ENCODE measurements at regions not wholly inside any gene's neighbourhood (a gene's known extent, or its start where the extent isn't known, plus 50 kb on each side); places are given as distances from the start of the nearest gene placed in this dataset.

DNA sequence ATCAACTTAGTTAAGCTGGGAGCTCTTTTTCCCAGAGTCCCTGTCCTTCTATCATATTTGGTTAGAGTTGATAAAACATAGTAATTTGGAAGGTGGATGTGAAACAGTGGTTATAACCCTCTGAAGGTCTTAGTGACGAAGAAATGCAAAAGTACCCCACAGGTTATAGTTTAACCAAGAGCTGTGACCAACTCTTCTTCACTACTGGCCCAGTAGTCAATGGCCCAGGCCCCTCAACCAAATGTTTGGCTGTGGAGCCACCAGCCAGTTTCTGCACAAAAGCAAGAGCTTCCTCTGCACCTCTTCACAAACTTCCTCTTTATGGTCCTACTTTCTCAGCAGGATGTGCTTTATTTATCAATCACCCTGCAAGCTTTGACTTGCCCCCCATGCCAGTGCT, 132.6 kb downstream of the BMP4 start:
- in situ Hi-C loops (cut with MboI), result no loop called here
- Histone ChIP-seq H3K4me3 (no peak overlapping the region), H2AFZ (ENCODE audit: low read depth, low read length) (no peak overlapping the region), H3K4me2 (ENCODE audit: insufficient read depth, low read length) (no peak overlapping the region), H3K79me2 (ENCODE audit: control insufficient read depth, insufficient read depth, low read length) (no peaks in the 10 kb centered on the region), H3K9ac (ENCODE audit: insufficient read depth in 1 of 2, low read depth in 2 of 2, low read length in 2 of 2) (no peak overlapping the region), H3K9me1 (ENCODE audit: control insufficient read depth, insufficient read depth, low read length) (no peaks in the 10 kb centered on the region), H3K36me3 (ENCODE audit: control insufficient read depth, insufficient read depth, low read length) (no peaks in the 10 kb centered on the region), H3K27me3 (ENCODE audit: control insufficient read depth in 2 of 2, insufficient read depth in 2 of 2, low read length in 2 of 2) (no peaks in the 10 kb centered on the region), H3K9me3 (replicated peaks; ENCODE audit: control insufficient read depth, insufficient read depth, low read depth, low read length) (no peaks in the 10 kb centered on the region), H3K27ac (ENCODE audit: extremely low read depth, low read depth, low read length) (no peak overlapping the region), H4K20me1 (replicated peaks; ENCODE audit: control insufficient read depth, insufficient read depth, low read length) (no peaks in the 10 kb centered on the region), H3K4me1 (replicated peaks in 1 of 2; ENCODE audit: control insufficient read depth in 2 of 2, insufficient read depth in 2 of 2, low read length in 2 of 2) (no peaks in the 10 kb centered on the region)
- intact Hi-C loops (cut with micrococcal nuclease), result no loop called here
- no TSS peak for BruUV-seq (replicated peaks)
- ChIA-PET CTCF (ENCODE audit: low intra/inter-chr PET ratio) (no interaction called here), POLR2A (interaction anchor here (0.6 kb wide), 1 partner anchor 483 kb away, joined by 3 read pairs; no protein-coding TSS in a partner anchor)
- no peak for TF ChIP-seq RUNX1 (IDR thresholded peaks at IDR 0.05; ENCODE audit: low read depth)
- ATAC-seq (no peak), FAIRE-seq (no peak), DNase-seq (ENCODE audit: extremely low read depth in 1 of 4, low spot score in 3 of 4) (no peak)
- WGBS (ENCODE audit: insufficient coverage, low coverage, missing lambda C conversion rate), result 0% methylated on average over 1 of the region's 1 CpG

DNA sequence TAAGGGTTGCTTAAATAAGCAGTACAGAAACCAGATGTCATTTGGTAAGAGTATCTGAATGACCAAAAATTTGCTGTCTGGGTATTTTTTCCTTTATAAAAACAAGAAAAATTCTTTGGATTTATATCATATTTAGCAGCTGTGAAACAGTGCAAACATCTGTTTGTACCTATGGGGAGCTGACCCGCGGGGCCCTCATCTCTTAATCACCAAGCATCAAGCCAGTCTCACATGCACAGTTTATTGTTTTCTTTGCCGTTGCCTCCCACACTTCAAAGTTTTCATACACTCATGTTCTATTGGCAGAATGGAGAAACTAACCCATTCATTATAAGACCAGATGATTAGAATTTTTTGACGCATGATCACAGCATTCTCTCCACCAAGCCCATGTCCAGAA, 142.2 kb downstream of the BMP4 start:
- DNase-seq (ENCODE audit: extremely low read depth in 1 of 4, low spot score in 3 of 4) (no peak), FAIRE-seq (no peak), ATAC-seq (no peak)
- Histone ChIP-seq H3K9me1 (ENCODE audit: control insufficient read depth, insufficient read depth, low read length) (no peaks in the 10 kb centered on the region), H3K4me3 (no peak overlapping the region), H3K36me3 (ENCODE audit: control insufficient read depth, insufficient read depth, low read length) (no peaks in the 10 kb centered on the region), H3K9me3 (replicated peaks; ENCODE audit: control insufficient read depth, insufficient read depth, low read depth, low read length) (no peaks in the 10 kb centered on the region), H4K20me1 (replicated peaks; ENCODE audit: control insufficient read depth, insufficient read depth, low read length) (no peaks in the 10 kb centered on the region), H3K4me2 (ENCODE audit: insufficient read depth, low read length) (no peak overlapping the region), H3K79me2 (ENCODE audit: control insufficient read depth, insufficient read depth, low read length) (no peaks in the 10 kb centered on the region), H3K4me1 (replicated peaks in 1 of 2; ENCODE audit: control insufficient read depth in 2 of 2, insufficient read depth in 2 of 2, low read length in 2 of 2) (no peaks in the 10 kb centered on the region), H3K9ac (ENCODE audit: insufficient read depth in 1 of 2, low read depth in 2 of 2, low read length in 2 of 2) (no peak overlapping the region), H2AFZ (ENCODE audit: low read depth, low read length) (no peak overlapping the region), H3K27me3 (ENCODE audit: control insufficient read depth in 2 of 2, insufficient read depth in 2 of 2, low read length in 2 of 2) (no peaks in the 10 kb centered on the region), H3K27ac (ENCODE audit: extremely low read depth, low read depth, low read length) (no peak overlapping the region)
- 0% methylated on average over 4 of the region's 4 CpGs for WGBS (ENCODE audit: insufficient coverage, low coverage, missing lambda C conversion rate)
- no peak for TF ChIP-seq NR1H2 (CRISPR knock-in tag; IDR thresholded peaks at IDR 0.05)
- TF ChIP-seq DNMT1 (IDR thresholded peaks at IDR 0.05), result no peak
- no peak for TF ChIP-seq CC2D1A (IDR thresholded peaks at IDR 0.05)
- TF ChIP-seq ZNF561 (CRISPR knock-in tag; conservative IDR thresholded peaks at IDR 0.05), result no peak
- TF ChIP-seq NR4A1 (CRISPR knock-in tag; IDR thresholded peaks at IDR 0.05), result no peak
- TF ChIP-seq NR4A1 (tag; IDR thresholded peaks at IDR 0.05), result no peak
- TF ChIP-seq ZEB2 (IDR thresholded peaks at IDR 0.05), result no peak
- no peak for TF ChIP-seq ETV5 (CRISPR knock-in tag; IDR thresholded peaks at IDR 0.05; ENCODE audit: low read depth)
- no peak for TF ChIP-seq NFYB (IDR thresholded peaks at IDR 0.05; ENCODE audit: extremely low read depth, insufficient read length)
- no peak for TF ChIP-seq FIP1L1 (IDR thresholded peaks at IDR 0.05; ENCODE audit: low read depth, low read length, poor library complexity, severe bottlenecking)
- no peak for TF ChIP-seq HNRNPK (IDR thresholded peaks at IDR 0.05; ENCODE audit: low read depth, low read length, poor library complexity, severe bottlenecking)
- ChIA-PET CTCF (ENCODE audit: low intra/inter-chr PET ratio) (no interaction called here), POLR2A (no interaction called here)
- no TSS peak for BruUV-seq (replicated peaks)
- in situ Hi-C loops (cut with MboI) (no loop called here), intact Hi-C loops (cut with micrococcal nuclease) (no loop called here)
